SK-N-SH treated with all-trans-retinoic acid at 6 μM for 48 hours (cell line): ENCODE measurements at regions not wholly inside any gene's neighbourhood (a gene's known extent, or its start where the extent isn't known, plus 50 kb on each side); places are given as distances from the start of the nearest gene placed in this dataset.

Experiments
- ATAC-seq: fragments of 200-7000 bp; cut with Tn5 transposase; 3 replicates; pipeline ENCODE4 v1.9.1; 2020; ENCODE audit warnings: mild to moderate bottlenecking, moderate library complexity
- ARNTL ChIP-seq: fragments of 450-650 bp; formaldehyde crosslinking; IDR thresholded peaks from 2 replicates; pipeline ENCODE4 v1.5.0; 2020; ENCODE audit warnings: low read depth, mild to moderate bottlenecking, moderate library complexity, borderline replicate concordance
- BACH2 ChIP-seq: fragments of 250-450 bp; sonication (Bioruptor Pico); IDR thresholded peaks from 2 replicates; pipeline ENCODE4 v1.9.0; 2021; ENCODE audit warnings: mild to moderate bottlenecking, borderline replicate concordance
- CSDC2 ChIP-seq: fragments of 250-450 bp; sonication (Bioruptor Pico); IDR thresholded peaks from 2 replicates; pipeline ENCODE4 v1.5.0; 2020; ENCODE audit warnings: mild to moderate bottlenecking, moderate library complexity
- ESRRG ChIP-seq: fragments of 250-450 bp; sonication (Bioruptor Pico); IDR thresholded peaks from 2 replicates; pipeline ENCODE4 v1.6.1; 2021; ENCODE audit warnings: mild to moderate bottlenecking
- GLIS3 ChIP-seq: fragments of 250-450 bp; sonication (Bioruptor Pico); IDR thresholded peaks from 2 replicates; pipeline ENCODE4 v1.5.0; 2020; ENCODE audit warnings: mild to moderate bottlenecking, moderate library complexity
- ISL1 ChIP-seq: fragments of 250-450 bp; sonication (Bioruptor Pico); IDR thresholded peaks from 2 replicates; pipeline ENCODE4 v2.1.2; 2022; ENCODE audit warnings: mild to moderate bottlenecking, moderate library complexity
- PPARA ChIP-seq: fragments of 250-450 bp; sonication (Bioruptor Pico); IDR thresholded peaks from 2 replicates; pipeline ENCODE4 v1.5.0; 2020; ENCODE audit warnings: mild to moderate bottlenecking, borderline replicate concordance
- RARB ChIP-seq: fragments of 250-450 bp; sonication (Bioruptor Pico); IDR thresholded peaks from 2 replicates; pipeline ENCODE4 v1.8.0; 2021; ENCODE audit warnings: mild to moderate bottlenecking, moderate library complexity
- SNAI2 ChIP-seq: fragments of 250-450 bp; sonication (Bioruptor Pico); IDR thresholded peaks from 2 replicates; pipeline ENCODE4 v1.5.0; 2020; ENCODE audit warnings: mild to moderate bottlenecking, moderate library complexity
- TCF4 ChIP-seq: fragments of 250-450 bp; sonication (Bioruptor Pico); IDR thresholded peaks from 2 replicates; pipeline ENCODE4 v1.8.0; 2021; ENCODE audit warnings: mild to moderate bottlenecking, moderate library complexity, borderline replicate concordance
- TOX ChIP-seq: fragments of 250-450 bp; sonication (Bioruptor Pico); IDR thresholded peaks from 2 replicates; pipeline ENCODE4 v1.8.0; 2021; ENCODE audit warnings: mild to moderate bottlenecking, moderate library complexity, borderline replicate concordance
- ZC3H10 ChIP-seq: fragments of 250-450 bp; sonication (Bioruptor Pico); IDR thresholded peaks from 2 replicates; pipeline ENCODE4 v1.5.1; 2021; ENCODE audit warnings: mild to moderate bottlenecking, moderate library complexity
- ZFP3 ChIP-seq: fragments of 250-450 bp; sonication (Bioruptor Pico); IDR thresholded peaks from 2 replicates; pipeline ENCODE4 v1.5.0; 2020; ENCODE audit warnings: mild to moderate bottlenecking, moderate library complexity
- ZFP30 ChIP-seq: fragments of 450-650 bp; formaldehyde crosslinking; IDR thresholded peaks from 2 replicates; pipeline ENCODE4 v1.5.0; 2022; ENCODE audit warnings: mild to moderate bottlenecking, moderate library complexity
- ZNF565 ChIP-seq: fragments of 450-650 bp; formaldehyde crosslinking; conservative IDR thresholded peaks from 2 replicates; pipeline ENCODE4 v1.5.0; 2020; ENCODE audit warnings: low read depth, mild to moderate bottlenecking, moderate library complexity
- ZNF70 ChIP-seq: fragments of 450-650 bp; formaldehyde crosslinking; IDR thresholded peaks from 2 replicates; pipeline ENCODE4 v1.5.0; 2020; ENCODE audit warnings: mild to moderate bottlenecking, moderate library complexity
- ZNF8 ChIP-seq: fragments of 450-650 bp; formaldehyde crosslinking; IDR thresholded peaks from 2 replicates; pipeline ENCODE4 v1.5.0; 2020; ENCODE audit warnings: mild to moderate bottlenecking, moderate library complexity
- TF ChIP-seq, protein P1 (sequence below): fragments of 250-450 bp; sonication (Bioruptor Pico); IDR thresholded peaks from 2 replicates; pipeline ENCODE4 v1.8.0; 2021; ENCODE audit warnings: low read depth, mild to moderate bottlenecking, moderate library complexity, borderline replicate concordance
- TF ChIP-seq, protein P2 (sequence below): fragments of 250-450 bp; sonication (Bioruptor Pico); IDR thresholded peaks from 2 replicates; pipeline ENCODE4 v1.5.1; 2020; ENCODE audit warnings: low read depth, mild to moderate bottlenecking, moderate library complexity
- TF ChIP-seq, protein P3 (sequence below): fragments of 250-450 bp; sonication (Bioruptor Pico); IDR thresholded peaks from 2 replicates; pipeline ENCODE4 v1.5.1; 2021; ENCODE audit warnings: mild to moderate bottlenecking, moderate library complexity
- TF ChIP-seq, protein P4 (sequence below): fragments of 250-450 bp; sonication (Bioruptor Pico); IDR thresholded peaks from 2 replicates; pipeline ENCODE4 v1.5.0; 2020; ENCODE audit warnings: mild to moderate bottlenecking, moderate library complexity

DNA sequence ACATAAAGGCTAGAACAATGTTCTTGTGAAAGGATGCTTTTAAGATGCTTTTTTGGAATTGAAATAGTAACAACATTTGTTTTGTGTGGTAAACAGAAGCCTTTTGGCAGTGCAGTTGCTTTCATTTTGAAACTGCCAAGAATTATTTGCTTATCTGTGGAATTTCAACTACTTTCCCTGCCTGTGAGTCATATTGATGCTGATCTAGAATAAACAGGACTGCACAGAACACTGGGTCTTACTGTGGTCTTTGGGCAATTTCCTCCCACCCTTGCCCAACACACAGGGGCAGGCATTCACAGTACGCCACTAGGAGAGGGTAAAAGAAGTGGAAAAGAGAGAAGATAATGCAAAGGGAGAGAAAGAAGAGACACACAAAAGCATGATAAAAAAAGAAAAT is 483.7 kb downstream of the ELAVL2 start (continued):
- no peak for TF ChIP-seq CSDC2 (CRISPR knock-in tag)
- TF ChIP-seq SNAI2 (CRISPR knock-in tag), result no peak

DNA sequence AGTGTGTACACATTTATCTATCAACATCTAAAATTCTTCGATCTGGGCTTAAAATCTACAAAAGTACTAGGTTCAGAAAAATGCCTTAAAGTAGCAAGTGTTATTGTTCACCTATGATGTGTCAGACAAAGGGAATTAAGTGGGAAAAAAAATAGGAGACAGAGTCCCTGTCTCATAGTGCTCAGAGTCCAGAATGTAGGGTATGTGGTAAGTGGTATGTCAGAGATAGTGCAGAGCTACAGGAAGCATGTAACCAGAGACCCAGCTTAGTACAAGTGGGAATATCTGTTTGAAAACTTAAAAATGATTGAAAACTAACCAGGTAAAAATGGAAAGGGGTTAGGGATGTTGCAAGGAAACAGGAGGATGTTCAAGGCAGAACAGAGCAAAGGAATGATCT is 482.8 kb downstream of the ELAVL2 start:
- TF ChIP-seq ZFP30 (CRISPR knock-in tag) (no peak), PPARA (CRISPR knock-in tag) (no peak), ZC3H10 (CRISPR knock-in tag) (no peak), ZNF565 (CRISPR knock-in tag) (no peak), RARB (CRISPR knock-in tag) (no peak), GLIS3 (CRISPR knock-in tag) (no peak), ZNF70 (CRISPR knock-in tag) (no peak), CSDC2 (CRISPR knock-in tag) (no peak), SNAI2 (CRISPR knock-in tag) (no peak), ZNF8 (CRISPR knock-in tag) (no peak), ESRRG (CRISPR knock-in tag) (no peak), ZFP3 (CRISPR knock-in tag) (no peak), TCF4 (CRISPR knock-in tag) (no peak), ARNTL (CRISPR knock-in tag) (no peak), BACH2 (no peak), TOX (CRISPR knock-in tag) (no peak)
- TF ChIP-seq, protein P1, sequence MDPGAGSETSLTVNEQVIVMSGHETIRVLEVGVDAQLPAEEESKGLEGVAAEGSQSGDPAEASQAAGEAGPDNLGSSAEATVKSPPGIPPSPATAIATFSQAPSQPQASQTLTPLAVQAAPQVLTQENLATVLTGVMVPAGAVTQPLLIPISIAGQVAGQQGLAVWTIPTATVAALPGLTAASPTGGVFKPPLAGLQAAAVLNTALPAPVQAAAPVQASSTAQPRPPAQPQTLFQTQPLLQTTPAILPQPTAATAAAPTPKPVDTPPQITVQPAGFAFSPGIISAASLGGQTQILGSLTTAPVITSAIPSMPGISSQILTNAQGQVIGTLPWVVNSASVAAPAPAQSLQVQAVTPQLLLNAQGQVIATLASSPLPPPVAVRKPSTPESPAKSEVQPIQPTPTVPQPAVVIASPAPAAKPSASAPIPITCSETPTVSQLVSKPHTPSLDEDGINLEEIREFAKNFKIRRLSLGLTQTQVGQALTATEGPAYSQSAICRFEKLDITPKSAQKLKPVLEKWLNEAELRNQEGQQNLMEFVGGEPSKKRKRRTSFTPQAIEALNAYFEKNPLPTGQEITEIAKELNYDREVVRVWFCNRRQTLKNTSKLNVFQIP (CRISPR knock-in tag), result no peak
- TF ChIP-seq, protein P2, sequence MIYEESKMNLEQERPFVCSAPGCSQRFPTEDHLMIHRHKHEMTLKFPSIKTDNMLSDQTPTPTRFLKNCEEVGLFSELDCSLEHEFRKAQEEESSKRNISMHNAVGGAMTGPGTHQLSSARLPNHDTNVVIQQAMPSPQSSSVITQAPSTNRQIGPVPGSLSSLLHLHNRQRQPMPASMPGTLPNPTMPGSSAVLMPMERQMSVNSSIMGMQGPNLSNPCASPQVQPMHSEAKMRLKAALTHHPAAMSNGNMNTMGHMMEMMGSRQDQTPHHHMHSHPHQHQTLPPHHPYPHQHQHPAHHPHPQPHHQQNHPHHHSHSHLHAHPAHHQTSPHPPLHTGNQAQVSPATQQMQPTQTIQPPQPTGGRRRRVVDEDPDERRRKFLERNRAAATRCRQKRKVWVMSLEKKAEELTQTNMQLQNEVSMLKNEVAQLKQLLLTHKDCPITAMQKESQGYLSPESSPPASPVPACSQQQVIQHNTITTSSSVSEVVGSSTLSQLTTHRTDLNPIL, result no peak
- TF ChIP-seq, protein P3, sequence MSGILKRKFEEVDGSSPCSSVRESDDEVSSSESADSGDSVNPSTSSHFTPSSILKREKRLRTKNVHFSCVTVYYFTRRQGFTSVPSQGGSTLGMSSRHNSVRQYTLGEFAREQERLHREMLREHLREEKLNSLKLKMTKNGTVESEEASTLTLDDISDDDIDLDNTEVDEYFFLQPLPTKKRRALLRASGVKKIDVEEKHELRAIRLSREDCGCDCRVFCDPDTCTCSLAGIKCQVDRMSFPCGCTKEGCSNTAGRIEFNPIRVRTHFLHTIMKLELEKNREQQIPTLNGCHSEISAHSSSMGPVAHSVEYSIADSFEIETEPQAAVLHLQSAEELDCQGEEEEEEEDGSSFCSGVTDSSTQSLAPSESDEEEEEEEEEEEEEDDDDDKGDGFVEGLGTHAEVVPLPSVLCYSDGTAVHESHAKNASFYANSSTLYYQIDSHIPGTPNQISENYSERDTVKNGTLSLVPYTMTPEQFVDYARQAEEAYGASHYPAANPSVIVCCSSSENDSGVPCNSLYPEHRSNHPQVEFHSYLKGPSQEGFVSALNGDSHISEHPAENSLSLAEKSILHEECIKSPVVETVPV (CRISPR knock-in tag), result no peak
- TF ChIP-seq, protein P4, sequence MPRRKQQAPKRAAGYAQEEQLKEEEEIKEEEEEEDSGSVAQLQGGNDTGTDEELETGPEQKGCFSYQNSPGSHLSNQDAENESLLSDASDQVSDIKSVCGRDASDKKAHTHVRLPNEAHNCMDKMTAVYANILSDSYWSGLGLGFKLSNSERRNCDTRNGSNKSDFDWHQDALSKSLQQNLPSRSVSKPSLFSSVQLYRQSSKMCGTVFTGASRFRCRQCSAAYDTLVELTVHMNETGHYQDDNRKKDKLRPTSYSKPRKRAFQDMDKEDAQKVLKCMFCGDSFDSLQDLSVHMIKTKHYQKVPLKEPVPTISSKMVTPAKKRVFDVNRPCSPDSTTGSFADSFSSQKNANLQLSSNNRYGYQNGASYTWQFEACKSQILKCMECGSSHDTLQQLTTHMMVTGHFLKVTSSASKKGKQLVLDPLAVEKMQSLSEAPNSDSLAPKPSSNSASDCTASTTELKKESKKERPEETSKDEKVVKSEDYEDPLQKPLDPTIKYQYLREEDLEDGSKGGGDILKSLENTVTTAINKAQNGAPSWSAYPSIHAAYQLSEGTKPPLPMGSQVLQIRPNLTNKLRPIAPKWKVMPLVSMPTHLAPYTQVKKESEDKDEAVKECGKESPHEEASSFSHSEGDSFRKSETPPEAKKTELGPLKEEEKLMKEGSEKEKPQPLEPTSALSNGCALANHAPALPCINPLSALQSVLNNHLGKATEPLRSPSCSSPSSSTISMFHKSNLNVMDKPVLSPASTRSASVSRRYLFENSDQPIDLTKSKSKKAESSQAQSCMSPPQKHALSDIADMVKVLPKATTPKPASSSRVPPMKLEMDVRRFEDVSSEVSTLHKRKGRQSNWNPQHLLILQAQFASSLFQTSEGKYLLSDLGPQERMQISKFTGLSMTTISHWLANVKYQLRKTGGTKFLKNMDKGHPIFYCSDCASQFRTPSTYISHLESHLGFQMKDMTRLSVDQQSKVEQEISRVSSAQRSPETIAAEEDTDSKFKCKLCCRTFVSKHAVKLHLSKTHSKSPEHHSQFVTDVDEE, result no peak

DNA sequence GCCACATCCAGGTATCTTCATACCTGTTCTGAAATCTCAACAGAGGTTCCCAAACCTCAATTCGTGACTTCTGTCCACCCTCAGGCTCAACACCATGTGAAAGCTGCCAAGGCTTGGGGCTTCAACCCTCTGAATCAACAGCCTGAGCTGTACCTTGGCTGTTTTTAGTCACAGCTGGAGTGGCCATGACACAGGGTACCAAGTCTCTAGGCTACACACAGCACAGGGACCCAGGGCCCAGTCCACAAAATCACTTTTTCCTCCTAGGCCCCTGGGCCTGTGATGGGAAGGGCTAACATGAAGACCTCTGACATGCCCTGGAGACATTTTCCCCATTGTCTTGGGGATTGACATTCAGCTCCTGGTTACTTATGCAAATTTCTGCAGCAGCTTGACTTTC is 464.9 kb downstream of the ELAVL2 start:
- TF ChIP-seq ZNF70 (CRISPR knock-in tag) (no peak), ZFP30 (CRISPR knock-in tag) (no peak), ISL1 (CRISPR knock-in tag) (no peak), ZFP3 (CRISPR knock-in tag) (no peak), GLIS3 (CRISPR knock-in tag) (no peak), TCF4 (CRISPR knock-in tag) (no peak)
- TF ChIP-seq, all 23 proteins: peak for 0
- ATAC-seq, result no peak

More for the DNA sequence above, 482.8 kb downstream of the ELAVL2 start:
- ATAC-seq, result no peak

DNA sequence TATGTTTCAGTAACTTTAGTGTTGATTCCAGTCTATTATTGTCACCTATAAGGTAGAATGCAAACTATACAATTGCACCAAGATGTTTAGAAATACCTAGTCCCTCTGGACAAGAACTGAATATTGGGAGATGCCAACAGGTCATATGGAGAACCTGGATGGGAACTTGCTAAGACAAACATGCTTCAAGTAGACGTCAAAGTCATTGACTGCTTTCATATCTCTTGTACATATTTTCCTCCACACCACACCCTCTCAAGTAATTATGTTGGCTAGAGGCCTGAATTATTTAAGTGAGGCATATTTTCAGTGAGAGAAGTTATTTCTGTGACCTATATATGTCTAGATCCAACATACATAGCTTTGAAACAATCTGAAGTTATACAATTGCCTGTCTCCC is 453.3 kb downstream of the ELAVL2 start:
- TF ChIP-seq ZFP3 (CRISPR knock-in tag) (no peak), PPARA (CRISPR knock-in tag) (no peak), ISL1 (CRISPR knock-in tag) (no peak), SNAI2 (CRISPR knock-in tag) (no peak), ZFP30 (CRISPR knock-in tag) (no peak), ZC3H10 (CRISPR knock-in tag) (no peak), CSDC2 (CRISPR knock-in tag) (no peak), ZNF70 (CRISPR knock-in tag) (no peak), ARNTL (CRISPR knock-in tag) (no peak), GLIS3 (CRISPR knock-in tag) (no peak), ESRRG (CRISPR knock-in tag) (no peak), RARB (CRISPR knock-in tag) (no peak), ZNF565 (CRISPR knock-in tag) (no peak), TCF4 (CRISPR knock-in tag) (no peak)
- TF ChIP-seq, protein P3 (CRISPR knock-in tag), result no peak
- TF ChIP-seq, protein P4, result no peak
- no peak for ATAC-seq
